Astrocyte (in vitro differentiated cells and primary cell): ENCODE measurements at regions not wholly inside any gene's neighbourhood (a gene's known extent, or its start where the extent isn't known, plus 50 kb on each side); places are given as distances from the start of the nearest gene placed in this dataset.

ENCODE experiments used
- DNase-seq: peaks from one replicate; pipeline ENCODE4 v3.0.0-alpha.2; 2010; ENCODE audit warnings: low read depth
- FAIRE-seq: peaks from 2 replicates; lab custom pipeline; 2011; peaks lifted over from hg19 to GRCh38; lab: Jason Lieb, UNC
- H2AFZ ChIP-seq: 2 replicates; pipeline ENCODE4 v1.6.0; 2012; ENCODE audit warnings: low read depth, low read length, inconsistent platforms
- H3K27ac ChIP-seq: 2 replicates; pipeline ENCODE4 v1.5.1; 2011; ENCODE audit warnings: low read depth, low read length, inconsistent platforms
- H3K27me3 ChIP-seq: 2 replicates; pipeline ENCODE4 v1.6.0; 2011; ENCODE audit warnings: low read length, inconsistent platforms; ENCODE audit not compliant: insufficient read depth
- H3K36me3 ChIP-seq: 2 replicates; pipeline ENCODE4 v1.5.1; 2011; ENCODE audit warnings: low read length, inconsistent platforms; ENCODE audit not compliant: insufficient read depth
- H3K4me1 ChIP-seq: 2 replicates; pipeline ENCODE4 v1.5.1; 2011; ENCODE audit warnings: low read length, inconsistent platforms; ENCODE audit not compliant: insufficient read depth
- H3K4me2 ChIP-seq: 2 replicates; pipeline ENCODE4 v1.6.0; 2012; ENCODE audit warnings: low read length, inconsistent platforms
- H3K4me3 ChIP-seq: 2 replicates; pipeline ENCODE4 v1.5.1; 2011; ENCODE audit warnings: low read depth, mild to moderate bottlenecking, low read length, inconsistent platforms; ENCODE audit not compliant: insufficient read depth
- H3K79me2 ChIP-seq: 2 replicates; pipeline ENCODE4 v1.6.0; 2012; ENCODE audit warnings: mild to moderate bottlenecking, low read length, inconsistent platforms; ENCODE audit not compliant: insufficient read depth
- H3K9ac ChIP-seq: 2 replicates; pipeline ENCODE4 v1.6.0; 2012; ENCODE audit warnings: mild to moderate bottlenecking, low read length, inconsistent platforms
- H3K9me3 ChIP-seq: 2 replicates; pipeline ENCODE4 v1.5.1; 2012; ENCODE audit warnings: low read depth, mild to moderate bottlenecking, low read length, inconsistent platforms; ENCODE audit not compliant: insufficient read depth
- H4K20me1 ChIP-seq: 2 replicates; pipeline ENCODE4 v1.6.0; 2012; ENCODE audit warnings: low read length, inconsistent platforms; ENCODE audit not compliant: insufficient read depth
- H3K27ac Mint-ChIP-seq: one replicate; pipeline ENCODE4 v1.8.0; 2021; ENCODE audit warnings: mild to moderate bottlenecking, mixed read lengths; ENCODE audit not compliant: unreplicated experiment
- H3K27me3 Mint-ChIP-seq: one replicate; pipeline ENCODE4 v1.8.0; 2021; ENCODE audit warnings: low read depth, mixed read lengths; ENCODE audit not compliant: unreplicated experiment
- H3K36me3 Mint-ChIP-seq: one replicate; pipeline ENCODE4 v1.8.0; 2021; ENCODE audit warnings: low read depth, mixed read lengths; ENCODE audit not compliant: unreplicated experiment
- H3K4me1 Mint-ChIP-seq: one replicate; pipeline ENCODE4 v1.8.0; 2021; ENCODE audit warnings: low read depth, mixed read lengths; ENCODE audit not compliant: unreplicated experiment
- H3K4me3 Mint-ChIP-seq: one replicate; pipeline ENCODE4 v1.8.0; 2021; ENCODE audit warnings: mild to moderate bottlenecking, moderate library complexity, mixed read lengths; ENCODE audit not compliant: unreplicated experiment
- H3K9me3 Mint-ChIP-seq: one replicate; pipeline ENCODE4 v1.8.0; 2021; ENCODE audit warnings: mild to moderate bottlenecking, mixed read lengths; ENCODE audit not compliant: unreplicated experiment
- EZH2 ChIP-seq: IDR thresholded peaks from 2 replicates; pipeline ENCODE4 v1.6.1; 2012; ENCODE audit warnings: mild to moderate bottlenecking, low read length, inconsistent platforms; ENCODE audit not compliant: insufficient read depth
- TF ChIP-seq, protein P1 (sequence below): IDR thresholded peaks from 2 replicates; pipeline ENCODE4 v1.5.1; 2011; ENCODE audit warnings: low read depth, mild to moderate bottlenecking, inconsistent platforms, low read length, moderate library complexity; ENCODE audit not compliant: insufficient read depth

DNA sequence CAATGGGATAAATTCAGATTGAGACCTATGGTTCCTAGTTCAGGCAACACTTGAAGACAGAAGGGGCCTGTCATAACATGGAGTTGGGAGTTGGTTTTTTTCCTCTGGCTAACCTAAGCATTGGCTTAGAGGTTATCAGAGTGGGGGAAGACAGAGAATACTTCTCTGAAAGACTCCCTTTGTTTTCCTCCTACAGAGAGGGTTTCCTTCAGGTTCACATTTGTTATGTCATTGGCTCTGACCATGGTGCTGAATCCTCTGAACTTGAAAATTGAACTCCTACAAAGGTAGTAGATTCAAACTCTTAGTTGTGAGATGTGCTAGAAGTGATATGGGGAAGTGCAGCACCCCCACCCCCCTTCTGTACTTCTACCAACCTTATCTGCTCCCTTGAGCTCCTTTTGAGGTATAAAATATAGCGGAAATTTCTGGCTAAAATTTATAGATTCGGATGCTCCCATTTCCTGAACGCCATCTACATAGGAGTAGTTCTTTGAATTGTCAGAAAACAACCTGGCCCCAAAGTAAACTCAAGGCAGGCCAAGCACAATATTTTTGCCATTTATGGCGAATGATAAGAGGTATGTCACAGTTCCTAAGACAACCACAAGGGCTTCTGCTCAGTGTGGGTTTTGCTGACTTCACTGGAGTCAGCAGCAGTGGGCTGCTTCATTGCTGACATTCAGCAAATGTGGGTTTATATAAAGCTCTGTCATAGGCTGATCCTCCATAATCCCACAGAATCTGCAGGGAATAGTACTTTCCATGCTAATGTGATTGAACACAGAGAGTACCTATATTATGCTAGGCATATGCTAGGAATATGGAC lies 131.6 kb upstream of the KLF14 start:
- H3K36me3 ChIP-seq: peaks cover 62% of the 10 kb centered on the region
- no peak overlapping the region for H3K27ac Mint-ChIP-seq

DNA sequence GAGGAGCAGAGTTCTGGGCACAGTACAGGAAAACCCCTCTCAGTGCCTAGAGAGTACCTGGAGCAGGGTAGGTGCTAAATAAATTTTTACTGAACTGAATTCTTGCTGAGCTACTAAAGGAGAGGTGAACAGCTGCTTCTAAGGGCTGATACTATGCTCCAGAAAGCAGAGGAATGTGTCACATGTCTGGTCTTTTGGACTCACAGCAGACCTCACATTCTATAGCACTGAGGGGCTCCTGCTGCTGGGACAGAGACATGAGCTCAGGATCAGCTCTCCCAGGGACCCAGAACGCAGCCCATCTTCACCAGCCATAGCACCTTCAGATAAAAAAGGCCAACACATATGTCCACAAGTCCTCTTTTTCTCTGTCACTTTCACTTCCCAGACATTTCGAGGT lies 133.0 kb upstream of the KLF14 start:
- Mint-ChIP-seq H3K9me3 (no peaks in the 10 kb centered on the region), H3K27me3 (no peaks in the 10 kb centered on the region), H3K36me3 (peaks cover 48% of the 10 kb centered on the region), H3K4me3 (no peak overlapping the region), H3K4me1 (peaks cover 18% of the 10 kb centered on the region), H3K27ac (no peak overlapping the region)
- DNase-seq: no peak
- FAIRE-seq: no peak
- Histone ChIP-seq H4K20me1 (peaks cover 51% of the 10 kb centered on the region), H3K36me3 (peaks cover 59% of the 10 kb centered on the region), H2AFZ (no peak overlapping the region), H3K4me2 (no peak overlapping the region), H3K9ac (no peak overlapping the region), H3K27me3 (no peaks in the 10 kb centered on the region), H3K9me3 (no peaks in the 10 kb centered on the region), H3K4me3 (no peak overlapping the region), H3K27ac (no peak overlapping the region), H3K4me1 (no peaks in the 10 kb centered on the region), H3K79me2 (peaks cover 5% of the 10 kb centered on the region)
- no peak for TF ChIP-seq EZH2
- TF ChIP-seq, protein P1, sequence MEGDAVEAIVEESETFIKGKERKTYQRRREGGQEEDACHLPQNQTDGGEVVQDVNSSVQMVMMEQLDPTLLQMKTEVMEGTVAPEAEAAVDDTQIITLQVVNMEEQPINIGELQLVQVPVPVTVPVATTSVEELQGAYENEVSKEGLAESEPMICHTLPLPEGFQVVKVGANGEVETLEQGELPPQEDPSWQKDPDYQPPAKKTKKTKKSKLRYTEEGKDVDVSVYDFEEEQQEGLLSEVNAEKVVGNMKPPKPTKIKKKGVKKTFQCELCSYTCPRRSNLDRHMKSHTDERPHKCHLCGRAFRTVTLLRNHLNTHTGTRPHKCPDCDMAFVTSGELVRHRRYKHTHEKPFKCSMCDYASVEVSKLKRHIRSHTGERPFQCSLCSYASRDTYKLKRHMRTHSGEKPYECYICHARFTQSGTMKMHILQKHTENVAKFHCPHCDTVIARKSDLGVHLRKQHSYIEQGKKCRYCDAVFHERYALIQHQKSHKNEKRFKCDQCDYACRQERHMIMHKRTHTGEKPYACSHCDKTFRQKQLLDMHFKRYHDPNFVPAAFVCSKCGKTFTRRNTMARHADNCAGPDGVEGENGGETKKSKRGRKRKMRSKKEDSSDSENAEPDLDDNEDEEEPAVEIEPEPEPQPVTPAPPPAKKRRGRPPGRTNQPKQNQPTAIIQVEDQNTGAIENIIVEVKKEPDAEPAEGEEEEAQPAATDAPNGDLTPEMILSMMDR: no peak

More for the DNA sequence above, 131.6 kb upstream of the KLF14 start:
- Mint-ChIP-seq H3K4me3 (no peak overlapping the region), H3K9me3 (peaks cover 4% of the 10 kb centered on the region), H3K36me3 (peaks cover 59% of the 10 kb centered on the region), H3K4me1 (peaks cover 18% of the 10 kb centered on the region), H3K27me3 (no peaks in the 10 kb centered on the region)
- no peak for FAIRE-seq
- H3K4me2 ChIP-seq: no peak overlapping the region
- no peak overlapping the region for H2AFZ ChIP-seq
- H3K4me1 ChIP-seq: no peaks in the 10 kb centered on the region
- H3K9ac ChIP-seq: no peak overlapping the region
- H3K27ac ChIP-seq: no peak overlapping the region
- no peak overlapping the region for H3K4me3 ChIP-seq
- peaks cover 51% of the 10 kb centered on the region for H4K20me1 ChIP-seq
- peaks cover 5% of the 10 kb centered on the region for H3K79me2 ChIP-seq
- no peaks in the 10 kb centered on the region for H3K27me3 ChIP-seq
- TF ChIP-seq, protein P1: peak; percentile 9
- TF ChIP-seq EZH2: no peak
- DNase-seq: no peak
- H3K9me3 ChIP-seq: peaks cover 7% of the 10 kb centered on the region

DNA sequence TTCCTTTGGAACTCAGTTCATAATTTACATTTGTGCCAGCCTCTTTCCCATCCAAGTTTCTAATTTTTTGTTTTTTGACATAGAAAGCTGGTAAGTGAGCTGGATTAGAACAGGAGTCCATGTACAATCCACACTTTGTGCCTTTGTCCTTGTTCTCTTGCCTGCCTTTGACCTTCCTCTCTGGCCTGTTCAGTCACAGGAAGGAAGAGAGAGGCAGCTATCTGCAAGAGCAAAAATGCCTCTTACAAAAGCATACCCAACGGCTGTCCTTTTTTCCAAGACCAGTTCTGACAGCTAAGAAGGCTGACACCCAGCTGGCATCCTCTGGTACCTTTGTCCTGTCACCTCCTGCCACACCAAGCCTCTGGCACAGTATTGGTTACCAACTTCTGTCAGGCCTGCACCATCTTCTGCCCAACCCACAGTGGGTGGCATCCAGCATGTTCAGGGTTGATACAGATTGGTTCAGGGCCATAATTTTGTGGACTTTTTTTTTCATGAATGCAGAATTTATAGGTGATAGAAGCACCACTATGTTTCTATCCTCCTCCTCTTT lies 133.7 kb upstream of the KLF14 start:
- no peaks in the 10 kb centered on the region for H3K27me3 Mint-ChIP-seq
- no peak overlapping the region for H3K4me2 ChIP-seq
- no peak overlapping the region for H3K4me3 Mint-ChIP-seq
- peaks cover 57% of the 10 kb centered on the region for H4K20me1 ChIP-seq
- H3K4me1 Mint-ChIP-seq: peaks cover 21% of the 10 kb centered on the region
- FAIRE-seq: no peak
- TF ChIP-seq, protein P1: no peak
- TF ChIP-seq EZH2: no peak
- no peaks in the 10 kb centered on the region for H3K4me1 ChIP-seq
- no peaks in the 10 kb centered on the region for H3K27me3 ChIP-seq
- peaks cover 10% of the 10 kb centered on the region for H3K79me2 ChIP-seq
- H3K4me3 ChIP-seq: no peak overlapping the region
- no peak for DNase-seq
- H3K36me3 Mint-ChIP-seq: peaks cover 50% of the 10 kb centered on the region
- no peak overlapping the region for H2AFZ ChIP-seq
- no peak overlapping the region for H3K27ac ChIP-seq
- H3K36me3 ChIP-seq: peaks cover 59% of the 10 kb centered on the region
- H3K9ac ChIP-seq: no peak overlapping the region
- H3K27ac Mint-ChIP-seq: no peak overlapping the region
- H3K9me3 ChIP-seq: no peaks in the 10 kb centered on the region
- H3K9me3 Mint-ChIP-seq: peaks cover 1% of the 10 kb centered on the region
